Astrocyte of the cerebellum (primary cell): ENCODE measurements at regions not wholly inside any gene's neighbourhood (a gene's known extent, or its start where the extent isn't known, plus 50 kb on each side); places are given as distances from the start of the nearest gene placed in this dataset.

Source experiments
- DNase-seq: peaks from one replicate; pipeline ENCODE4 v3.0.0-alpha.2; 2011; ENCODE audit warnings: low read depth
- H3K4me3 ChIP-seq: 2 replicates; pipeline ENCODE4 v1.5.1; 2011; ENCODE audit warnings: mild to moderate bottlenecking, low read depth, low read length, moderate library complexity
- CTCF ChIP-seq: IDR thresholded peaks from 2 replicates; pipeline ENCODE4 v1.5.1; 2012; ENCODE audit warnings: low read length, low read depth, moderate library complexity, mild to moderate bottlenecking; ENCODE audit errors: missing control alignments
- in situ Hi-C: cut with HindIII; loops from 2 replicates; pipeline ENCODE4 v1.10.0; 2017; ENCODE audit warnings: low sequenced_read_pairs

DNA sequence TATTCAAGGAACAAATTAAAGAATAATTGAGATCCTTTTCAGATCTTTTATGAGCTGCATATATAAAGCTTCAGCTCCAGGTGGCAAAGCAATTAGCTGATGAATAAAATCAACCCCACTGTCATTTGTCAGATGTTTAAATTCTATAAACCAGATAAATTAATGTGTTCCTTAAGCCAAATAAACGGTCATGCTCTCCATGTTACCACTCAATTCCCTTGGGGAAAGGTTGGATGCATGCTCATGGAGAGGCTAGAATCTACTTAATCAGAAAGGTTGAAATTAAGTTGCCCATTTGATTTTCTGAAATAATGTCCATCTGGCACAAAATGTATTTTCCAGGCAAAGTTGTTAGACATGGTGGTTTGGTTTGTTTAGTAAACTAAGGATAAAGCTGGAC lies 282.5 kb upstream of the SPRED2 start:
- in situ Hi-C loops, result no loop called here
- no peak overlapping the region for H3K4me3 ChIP-seq
- DNase-seq, result no peak
- no peak for TF ChIP-seq CTCF

GRCh38 chr2:65711863-65712262 lies 279.5 kb upstream of the SPRED2 start:
- no peak overlapping the region for H3K4me3 ChIP-seq
- DNase-seq, result no peak
- no peak for TF ChIP-seq CTCF
- in situ Hi-C loops, result no loop called here

GRCh38 chr2:65710779-65711295 lies 278.4 kb upstream of the SPRED2 start:
- no peak overlapping the region for H3K4me3 ChIP-seq
- in situ Hi-C loops, result no loop called here
- TF ChIP-seq CTCF, result peak; percentile 53
- DNase-seq, result no peak

DNA sequence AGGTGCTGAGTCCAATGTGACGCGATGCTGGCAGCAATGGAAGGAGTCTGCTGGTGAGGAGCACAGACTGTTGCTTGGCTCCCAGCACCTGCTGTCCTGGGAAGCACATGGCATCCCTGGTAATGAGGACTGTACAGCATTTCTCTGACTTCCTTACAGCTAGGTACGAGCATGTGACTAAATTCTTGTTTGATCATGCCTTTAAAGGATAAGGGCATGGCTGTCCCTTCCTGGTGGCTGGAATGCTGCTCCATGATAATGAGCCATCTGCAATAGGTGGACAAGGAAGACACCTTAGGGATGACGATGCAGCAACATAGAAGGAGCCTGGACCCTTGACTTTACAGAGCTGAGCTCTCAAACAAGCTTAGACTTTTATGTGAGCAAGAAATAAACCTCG lies 278.0 kb upstream of the SPRED2 start:
- H3K4me3 ChIP-seq, result no peak overlapping the region
- no peak for TF ChIP-seq CTCF
- in situ Hi-C loops, result no loop called here
- DNase-seq, result no peak

GRCh38 chr2:65708086-65708485 lies 275.7 kb upstream of the SPRED2 start:
- H3K4me3 ChIP-seq, result no peak overlapping the region
- no peak for TF ChIP-seq CTCF
- DNase-seq, result no peak
- in situ Hi-C loops, result no loop called here

GRCh38 chr2:65706411-65706810 lies 274.0 kb upstream of the SPRED2 start:
- DNase-seq, result no peak
- in situ Hi-C loops, result no loop called here
- no peak overlapping the region for H3K4me3 ChIP-seq
- no peak for TF ChIP-seq CTCF

- no peak for TF ChIP-seq CTCF
- DNase-seq, result no peak
- in situ Hi-C loops, result no loop called here
- H3K4me3 ChIP-seq, result no peak overlapping the region
Observed at GRCh38 chr2:65701191-65701590, 268.8 kb upstream of the SPRED2 start.
